HG03095 (cell line): ENCODE measurements at regions not wholly inside any gene's neighbourhood (a gene's known extent, or its start where the extent isn't known, plus 50 kb on each side); places are given as distances from the start of the nearest gene placed in this dataset.
"Not testable (repeated sequence)": the region's sequence is repeated elsewhere in the genome, so short reads cannot be mapped to it uniquely, and the experiment has no call there.

Experiments
- ATAC-seq: cut with Tn5 transposase; IDR thresholded peaks from one replicate; pipeline ENCODE4 v1.9.1; 2021; ENCODE audit warnings: moderate library complexity; ENCODE audit not compliant: unreplicated experiment

DNA sequence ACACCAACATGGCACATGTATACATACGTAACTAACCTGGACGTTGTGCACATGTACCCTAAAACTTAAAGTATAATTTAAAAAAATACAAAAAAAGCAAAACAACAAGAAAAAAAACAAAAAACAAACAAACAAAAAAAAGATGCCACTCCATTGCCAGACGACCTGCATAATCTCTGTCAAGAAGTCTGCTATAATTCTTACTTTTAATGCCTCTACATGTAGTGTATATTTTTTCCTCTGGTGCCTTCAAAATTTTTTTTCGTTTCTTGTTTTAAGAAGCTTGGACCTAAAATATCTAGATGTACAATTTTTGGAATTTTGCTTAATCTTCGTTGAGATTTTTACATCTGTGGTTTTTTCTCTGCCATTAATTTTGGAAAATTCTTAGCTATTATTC is 235.6 kb upstream of the ZNF521 start:
- no peak for ATAC-seq

DNA sequence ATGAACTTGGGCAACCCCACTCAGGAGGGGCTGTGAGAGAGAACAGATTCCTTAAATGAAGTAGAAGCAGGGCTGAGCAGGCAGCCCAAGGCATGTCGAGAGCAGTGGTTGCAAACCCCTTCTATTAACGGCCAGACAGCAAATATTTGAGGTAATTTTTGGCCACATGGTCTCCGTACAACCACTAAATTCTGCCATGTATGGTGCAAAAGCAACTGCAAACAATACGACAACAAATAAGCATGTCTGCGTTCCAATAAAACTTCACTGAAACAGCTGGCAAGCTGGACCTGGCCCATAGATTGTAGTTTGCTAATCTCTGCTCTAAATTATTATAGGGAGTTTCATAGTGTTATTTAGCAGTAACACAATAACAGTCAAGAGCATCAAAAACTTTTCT is 217.0 kb upstream of the ZNF521 start:
- ATAC-seq: no peak

DNA sequence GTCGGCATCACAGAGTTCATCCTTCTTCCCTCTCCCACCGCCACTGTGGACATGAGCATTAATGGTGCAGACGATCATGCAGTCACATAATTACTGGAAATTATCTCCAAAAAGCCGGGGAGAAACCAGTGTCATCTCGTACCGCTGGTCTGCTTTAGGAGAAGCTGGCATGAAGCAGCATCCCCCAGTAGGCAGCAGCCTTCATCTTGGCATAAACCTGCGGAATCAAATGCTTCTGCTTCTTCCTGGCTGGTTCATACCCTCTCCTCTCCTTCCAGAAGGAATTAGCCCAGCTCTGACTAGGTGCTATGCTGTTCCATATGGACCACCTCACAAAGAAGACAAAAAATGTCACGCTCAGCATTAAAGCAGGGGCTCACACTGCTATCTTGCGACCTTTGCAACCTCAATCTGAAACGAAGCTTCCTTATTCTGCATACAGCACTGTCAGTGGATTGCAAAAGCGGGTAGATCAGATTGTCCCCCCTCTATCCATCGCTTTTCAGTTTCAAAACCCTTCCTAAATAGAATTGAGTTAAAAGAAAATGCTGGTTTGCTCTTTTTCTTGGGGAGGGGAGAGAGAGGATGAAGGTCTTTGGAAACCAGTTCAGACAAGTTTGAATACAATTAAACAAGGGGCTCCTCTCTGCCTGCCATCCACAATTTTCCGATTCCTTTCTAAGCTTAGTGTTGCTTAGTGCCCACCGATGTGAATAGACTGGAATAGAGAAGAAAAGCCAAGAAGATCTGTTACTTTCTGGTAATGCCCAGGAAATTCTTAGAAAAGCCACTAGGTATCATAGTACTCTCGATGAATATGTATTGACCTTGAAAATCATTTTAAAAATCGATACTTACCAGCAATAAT is 212.1 kb upstream of the ZNF521 start:
- no peak for ATAC-seq

DNA sequence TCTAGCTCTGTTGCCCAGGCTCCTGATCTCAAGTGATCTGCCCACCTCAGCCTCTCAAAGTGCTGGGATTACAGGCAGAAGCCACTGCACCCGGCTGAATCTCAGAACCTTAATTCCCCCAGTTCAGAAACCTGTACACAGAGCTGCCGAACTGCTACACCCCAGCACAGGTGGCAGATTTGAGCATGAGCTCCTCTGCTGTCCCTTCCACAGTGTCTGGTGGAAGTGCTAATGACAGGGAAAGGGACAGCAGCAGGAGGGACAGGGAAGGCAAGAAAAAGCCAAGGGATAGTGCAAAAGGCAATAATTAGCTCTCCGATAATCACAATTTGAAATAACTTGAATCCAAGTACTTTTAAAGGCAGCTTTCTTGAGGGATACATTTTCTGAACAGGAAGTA is 211.4 kb upstream of the ZNF521 start:
- ATAC-seq: no peak

DNA sequence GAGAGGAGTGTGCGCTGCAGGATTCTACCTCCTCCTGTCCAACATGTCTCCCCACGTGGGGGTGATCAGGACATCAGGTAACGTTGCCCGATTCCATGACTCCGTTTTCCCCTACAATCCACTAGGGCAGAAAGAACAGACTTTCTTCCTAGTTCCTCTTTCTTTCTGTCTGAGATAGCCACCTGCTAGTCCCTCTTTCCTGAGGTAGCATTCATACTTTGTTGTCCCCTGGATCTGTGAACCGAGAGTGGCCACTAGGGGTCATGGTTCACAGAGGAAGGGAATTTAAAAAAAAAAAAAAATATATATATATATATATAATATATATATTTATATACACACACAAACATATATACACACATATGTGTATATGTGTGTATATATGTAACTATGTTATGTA is 210.0 kb upstream of the ZNF521 start:
- no peak for ATAC-seq

DNA sequence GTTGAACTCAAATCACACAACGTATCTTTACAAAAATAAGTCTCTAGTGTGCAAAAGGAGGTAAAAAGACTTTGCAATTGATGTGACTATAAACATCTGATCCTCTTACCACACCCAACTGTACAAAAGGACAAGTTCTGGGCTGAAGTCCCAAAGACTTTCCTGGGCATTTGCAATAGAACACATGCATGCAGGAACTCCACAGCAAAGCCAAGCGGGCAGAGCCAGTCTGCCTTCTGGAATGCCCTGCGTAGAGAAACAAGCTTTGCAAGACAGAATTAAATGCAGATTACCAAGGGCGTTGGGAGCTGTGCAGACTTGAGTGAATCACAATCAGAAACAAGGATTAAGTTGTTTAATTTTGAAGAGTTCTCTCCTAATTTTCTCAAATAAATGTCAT is 208.4 kb upstream of the ZNF521 start:
- ATAC-seq: no peak

DNA sequence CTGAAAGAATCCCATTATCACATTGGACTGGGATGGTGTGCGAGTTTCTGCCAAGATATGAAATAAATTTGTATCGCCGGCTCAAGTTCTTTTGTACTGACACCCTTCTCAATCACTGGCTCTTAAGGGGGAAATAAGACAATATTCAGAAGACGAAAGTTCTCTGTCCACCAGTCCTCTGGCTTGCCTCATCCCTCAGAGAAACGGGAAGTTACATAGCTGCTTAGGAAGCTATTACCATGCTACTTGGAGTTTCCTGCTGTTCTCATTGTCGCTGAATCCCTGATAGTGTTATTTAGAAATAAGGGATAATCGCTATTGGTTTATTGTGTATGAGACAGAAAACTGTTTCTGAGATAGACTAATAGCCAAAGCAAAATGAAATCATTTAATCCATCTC is 205.0 kb upstream of the ZNF521 start:
- no peak for ATAC-seq

DNA sequence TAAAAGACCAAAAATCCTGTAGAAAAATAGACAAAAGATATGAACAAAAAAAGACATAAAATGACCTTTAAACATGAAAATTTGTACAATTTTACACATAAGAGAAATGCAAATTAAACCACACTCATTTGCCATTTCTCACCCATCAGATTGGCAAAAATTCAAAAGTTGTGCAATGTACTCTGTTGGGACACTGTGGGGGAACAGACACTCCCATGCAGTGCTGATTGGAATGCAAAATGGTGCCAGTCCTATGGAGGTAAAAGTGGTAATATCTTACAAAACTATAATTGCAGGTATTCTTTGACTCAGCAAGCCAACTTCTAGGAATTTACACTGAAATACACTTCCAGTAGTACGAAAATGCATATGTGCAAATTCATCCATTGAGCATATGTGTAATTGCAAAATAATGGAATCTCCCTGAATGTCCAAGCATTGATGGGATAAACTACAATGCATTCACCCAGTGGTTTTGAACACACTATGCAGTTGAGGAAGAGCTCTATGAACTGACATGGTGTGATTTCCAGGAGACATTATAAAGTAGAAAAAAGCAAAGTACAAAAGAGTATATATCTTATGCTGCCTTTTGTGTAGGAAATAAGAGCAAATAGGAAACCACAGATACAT is 201.8 kb upstream of the ZNF521 start:
- no peak for ATAC-seq

DNA sequence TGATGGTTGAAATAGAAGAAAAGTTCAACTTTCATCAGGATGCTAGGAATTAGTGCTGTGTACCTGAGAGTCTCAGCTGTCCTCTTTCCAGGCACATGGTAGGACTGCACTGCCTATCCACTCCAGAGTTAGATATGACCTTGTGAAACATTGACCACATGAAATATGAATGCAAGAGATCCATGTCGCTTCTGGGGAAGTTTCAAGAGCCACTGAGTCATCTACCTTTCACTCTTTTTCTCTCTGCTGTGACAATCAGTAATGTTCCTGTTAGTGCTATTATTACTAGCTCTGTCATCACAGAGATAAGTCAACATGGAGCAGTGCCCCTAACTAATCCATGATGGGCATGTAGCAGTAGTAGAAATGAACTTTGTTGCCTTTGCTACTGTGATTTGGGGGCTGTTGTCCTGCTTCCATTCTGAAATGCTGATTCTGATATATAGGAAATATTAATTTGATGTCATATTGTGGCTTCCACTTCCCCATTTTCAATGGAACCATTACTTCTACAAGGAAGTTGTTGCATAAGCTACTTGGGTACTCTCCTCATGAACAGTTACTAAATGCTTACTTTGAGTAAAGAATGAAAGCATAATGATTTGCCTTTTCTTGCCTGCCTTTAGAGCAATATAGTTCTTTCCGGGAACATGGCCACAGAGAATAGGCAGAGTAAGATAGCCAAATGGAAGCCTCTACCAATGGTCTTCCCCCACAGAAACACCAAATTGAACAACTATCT is 192.8 kb upstream of the ZNF521 start:
- no peak for ATAC-seq

DNA sequence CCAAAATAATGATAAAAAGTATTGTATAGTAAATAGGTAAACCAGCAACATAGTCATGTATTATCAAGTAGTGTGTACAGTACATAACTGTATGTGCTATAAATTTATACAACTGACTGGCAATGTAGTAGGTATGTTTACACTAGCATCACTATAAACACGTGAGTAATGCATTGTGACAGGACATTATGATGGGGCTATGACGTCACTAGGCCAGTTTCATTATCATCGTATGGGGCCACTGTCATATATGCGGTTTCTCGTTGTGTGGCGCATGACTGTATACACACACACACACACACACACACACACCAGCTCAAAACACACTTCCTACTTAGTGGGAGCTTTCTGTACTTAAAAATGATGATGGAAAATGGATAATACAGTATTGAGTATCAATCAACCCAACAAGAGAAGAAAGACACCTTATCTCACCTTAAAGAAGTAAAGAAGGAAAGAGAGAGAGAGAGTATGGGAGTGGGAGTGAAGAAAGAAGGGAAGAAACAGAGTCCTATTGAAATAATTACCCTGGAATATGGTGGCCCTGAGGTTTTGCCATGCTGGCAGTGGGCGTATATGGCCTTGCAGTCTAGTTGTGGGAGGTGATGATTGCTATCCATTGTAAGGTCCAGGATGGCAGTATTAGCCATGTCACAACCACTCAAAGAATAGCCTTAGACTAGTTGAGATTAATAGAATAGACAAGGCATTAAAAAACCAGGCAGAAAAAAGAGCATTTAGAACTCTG is 186.4 kb upstream of the ZNF521 start:
- ATAC-seq: no peak

DNA sequence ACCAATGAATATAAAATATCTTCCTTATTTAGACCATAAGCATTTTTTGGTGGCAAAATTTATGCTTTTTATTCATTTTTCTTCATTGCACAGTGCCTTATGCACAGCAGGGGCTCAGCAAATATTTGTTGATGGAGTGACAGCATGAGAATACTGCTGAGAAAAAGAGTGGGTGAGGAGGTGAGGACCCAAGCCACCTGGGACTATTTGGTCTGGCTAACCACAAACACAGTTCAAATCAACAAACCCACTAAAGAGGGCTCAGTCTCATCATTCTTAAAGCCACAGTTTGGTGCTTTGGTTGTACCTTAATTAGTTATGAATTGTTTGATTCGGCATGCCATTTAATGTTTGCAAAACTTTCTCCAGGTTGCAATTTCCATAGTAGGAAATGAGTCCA is 183.5 kb upstream of the ZNF521 start:
- no peak for ATAC-seq

DNA sequence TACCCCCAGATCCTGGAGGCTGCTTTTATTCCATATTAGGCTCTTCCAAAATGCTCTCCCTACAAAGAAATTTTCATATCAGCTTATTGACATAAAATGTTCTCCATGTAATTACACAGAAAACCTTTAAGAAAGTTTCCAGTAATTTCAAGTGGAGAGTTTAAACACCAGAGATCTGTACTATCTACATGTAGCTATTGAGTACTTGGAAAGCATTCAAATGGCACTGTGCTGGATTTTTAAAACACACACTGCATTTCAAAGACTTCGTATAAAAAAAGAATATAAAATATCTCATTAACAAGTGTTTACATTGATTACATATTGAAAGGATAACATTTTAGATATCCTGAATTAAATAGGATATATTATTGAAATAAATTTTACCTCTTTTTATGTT is 182.4 kb upstream of the ZNF521 start:
- ATAC-seq: no peak

DNA sequence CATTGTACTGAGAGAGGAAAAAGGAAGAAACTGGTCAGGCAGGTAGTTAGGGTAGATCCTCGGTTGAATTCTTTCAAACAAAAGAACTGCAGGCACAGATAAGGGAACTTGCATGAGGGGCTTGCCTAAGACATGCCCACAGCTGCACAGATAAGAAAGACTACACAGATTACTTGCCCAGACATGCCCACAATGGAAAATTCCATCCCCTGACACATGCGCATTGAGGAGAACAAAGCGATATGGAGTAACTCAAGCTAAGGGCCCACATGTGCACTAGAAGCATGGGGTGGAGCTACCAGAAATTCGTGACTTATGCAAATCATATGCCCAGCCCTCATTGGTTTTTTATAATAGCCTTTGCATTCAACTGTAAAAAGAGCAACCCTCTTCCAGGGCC is 181.3 kb upstream of the ZNF521 start:
- no peak for ATAC-seq

DNA sequence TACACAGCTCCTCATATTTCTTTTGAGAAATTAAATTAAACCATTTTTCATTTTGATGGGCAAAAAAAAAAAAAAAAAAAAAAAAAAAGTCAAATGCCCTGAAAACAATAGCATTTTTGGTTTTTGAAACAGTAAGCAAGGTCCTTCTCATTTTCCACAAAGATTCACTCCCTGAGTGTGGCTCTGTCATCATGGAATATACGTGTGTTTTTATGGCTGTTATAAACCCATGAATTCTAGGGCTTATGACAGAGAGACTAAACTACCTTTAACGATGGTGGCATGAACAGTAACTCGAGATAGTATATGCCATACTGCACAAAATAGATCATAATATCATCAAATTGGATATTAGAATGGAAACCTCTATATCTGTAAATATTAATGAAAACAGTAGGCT is 179.2 kb upstream of the ZNF521 start:
- no peak for ATAC-seq

DNA sequence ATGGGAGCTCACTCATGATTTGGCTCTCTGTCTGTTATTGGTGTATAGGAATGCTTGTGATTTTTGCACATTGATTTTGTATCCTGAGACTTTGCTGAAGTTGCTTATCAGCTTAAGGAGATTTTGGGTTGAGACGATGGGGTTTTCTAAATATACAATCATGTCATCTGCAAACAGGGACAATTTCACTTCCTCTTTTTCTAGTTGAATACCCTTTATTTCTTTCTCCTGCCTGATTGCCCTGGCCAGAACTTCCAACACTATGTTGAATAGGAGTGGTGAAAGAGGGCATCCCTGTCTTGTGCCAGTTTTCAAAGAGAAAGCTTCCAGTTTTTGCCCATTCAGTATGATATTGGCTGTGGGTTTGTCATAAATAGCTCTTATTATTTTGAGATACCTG is 173.8 kb upstream of the ZNF521 start:
- not testable (repeated sequence) for ATAC-seq

DNA sequence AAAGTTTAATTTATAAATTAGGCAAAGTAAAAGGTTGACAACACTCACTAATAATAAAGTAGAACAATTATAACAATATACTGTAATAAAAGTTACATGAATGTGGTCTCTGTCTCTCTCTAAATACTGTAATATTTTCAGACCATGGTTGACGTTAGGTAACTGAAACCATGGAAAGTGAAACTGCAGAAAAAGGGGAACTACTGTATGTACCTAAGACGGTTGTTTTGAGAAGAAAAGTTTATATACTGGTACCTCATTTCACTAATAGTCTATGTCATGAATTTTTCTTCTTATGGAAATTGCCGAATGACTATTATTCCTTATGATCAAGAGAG is 166.7 kb upstream of the ZNF521 start:
- peak; percentile 96 for ATAC-seq

DNA sequence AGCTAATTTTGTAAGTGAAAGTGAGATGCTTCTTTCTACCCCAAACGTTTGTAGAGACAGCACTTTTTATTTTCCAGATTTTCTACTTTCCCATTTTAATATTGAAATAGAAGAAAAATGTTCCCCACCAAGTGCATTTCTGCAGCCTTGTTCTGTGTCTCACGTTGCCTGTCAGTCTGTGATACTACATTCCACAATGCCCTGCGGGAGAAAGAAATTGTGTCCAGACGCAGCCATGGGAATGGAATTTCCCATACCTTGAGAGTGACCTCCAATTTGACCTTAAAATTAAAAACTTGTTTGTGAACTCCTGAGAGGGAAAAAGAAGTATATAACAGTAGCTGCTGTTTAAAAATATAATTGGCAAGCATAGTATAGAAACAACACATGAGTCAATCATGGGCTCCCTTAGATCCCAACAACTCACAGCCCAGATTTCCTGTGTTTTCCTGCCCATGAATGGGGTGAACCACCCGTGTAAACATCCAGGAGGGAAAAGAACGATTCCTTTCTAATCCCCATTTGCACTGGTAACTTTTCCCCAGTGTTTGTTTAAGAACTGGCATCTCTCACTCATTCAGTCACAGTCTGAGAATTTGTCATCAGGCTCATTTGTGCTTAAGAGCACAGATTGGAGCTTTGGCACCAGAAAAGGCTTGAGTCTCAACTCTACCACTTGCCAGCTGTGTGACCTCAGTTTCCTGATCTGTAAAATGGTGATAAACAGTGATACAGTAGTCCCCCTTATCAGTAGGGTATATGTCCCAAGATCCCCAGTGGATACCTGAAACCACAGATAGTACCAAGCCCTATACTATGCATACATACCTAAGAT is 166.1 kb upstream of the ZNF521 start:
- ATAC-seq: peak; percentile 33

DNA sequence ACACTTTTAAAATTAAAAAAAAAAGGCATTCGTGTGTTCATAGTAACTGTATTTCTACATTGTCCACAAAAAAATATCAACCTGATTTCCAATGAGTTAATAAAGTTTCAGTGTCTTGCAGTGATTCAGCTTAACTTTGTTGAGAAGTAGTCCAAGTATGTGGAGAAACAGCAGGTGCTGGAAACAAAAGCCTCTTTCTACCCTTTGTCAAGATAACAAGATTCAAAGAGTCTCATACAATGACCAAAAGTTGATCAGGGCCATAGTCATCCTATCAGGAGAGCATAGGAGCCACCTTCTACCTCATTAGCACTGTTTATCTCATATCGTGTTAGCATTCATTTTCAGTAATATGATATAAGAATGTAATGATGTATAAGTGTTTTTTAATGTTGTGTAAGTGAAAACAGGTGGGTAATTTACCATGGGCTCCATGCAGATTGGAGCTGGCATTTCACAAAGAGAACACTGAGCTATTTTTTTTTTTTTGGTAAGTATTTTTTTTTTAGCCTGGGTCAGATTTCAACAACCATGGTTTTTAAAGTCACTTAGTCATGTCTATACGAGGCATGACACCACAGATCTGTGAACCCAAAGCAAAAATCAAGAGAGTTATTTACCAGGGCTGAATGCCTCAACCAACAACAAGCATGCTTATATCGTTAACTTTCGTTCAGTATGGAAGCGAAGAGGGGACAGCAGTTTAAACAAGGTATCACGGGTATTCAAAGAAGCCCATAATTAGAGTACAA is 165.0 kb upstream of the ZNF521 start:
- ATAC-seq: no peak

DNA sequence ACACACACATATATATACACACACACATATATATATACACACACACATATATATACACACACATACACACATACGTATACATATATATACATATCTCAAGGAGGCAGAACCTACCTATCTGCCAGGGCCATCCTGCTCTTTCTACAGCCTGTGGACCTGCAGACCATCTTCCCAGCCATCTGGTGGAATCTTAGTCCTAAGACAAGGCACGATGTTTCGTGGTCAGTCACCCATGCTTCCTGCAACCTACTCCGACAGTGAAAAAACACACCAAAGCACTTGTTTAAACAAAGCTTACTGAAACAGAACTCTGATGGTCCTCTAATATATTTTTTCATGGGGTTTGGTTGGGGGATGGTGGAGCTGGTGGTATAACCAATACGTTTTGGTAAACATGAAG is 164.2 kb upstream of the ZNF521 start:
- ATAC-seq: no peak

DNA sequence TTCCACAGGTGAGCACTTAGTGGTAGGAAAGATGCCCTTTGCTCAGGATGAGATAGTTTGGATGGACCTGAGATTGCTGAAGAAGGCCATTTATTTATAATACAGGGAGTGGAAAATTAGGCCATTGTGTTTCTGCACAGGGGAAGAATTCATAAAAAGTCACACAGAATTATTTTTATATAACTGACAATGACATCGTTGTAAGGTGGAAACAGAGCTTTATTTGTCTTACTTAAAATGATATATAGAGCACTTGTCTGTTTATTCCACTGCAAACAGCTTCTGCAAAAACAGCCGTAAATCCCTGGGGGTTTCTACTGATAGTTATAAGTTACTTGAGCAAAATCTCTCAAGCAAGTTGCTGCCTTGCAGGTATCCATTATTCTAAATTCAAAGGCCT is 158.1 kb upstream of the ZNF521 start:
- ATAC-seq: no peak
